ENCODE measurements at regions not wholly inside any gene's neighbourhood (a gene's known extent, or its start where the extent isn't known, plus 50 kb on each side); places are given as distances from the start of the nearest gene placed in this dataset.

DNA sequence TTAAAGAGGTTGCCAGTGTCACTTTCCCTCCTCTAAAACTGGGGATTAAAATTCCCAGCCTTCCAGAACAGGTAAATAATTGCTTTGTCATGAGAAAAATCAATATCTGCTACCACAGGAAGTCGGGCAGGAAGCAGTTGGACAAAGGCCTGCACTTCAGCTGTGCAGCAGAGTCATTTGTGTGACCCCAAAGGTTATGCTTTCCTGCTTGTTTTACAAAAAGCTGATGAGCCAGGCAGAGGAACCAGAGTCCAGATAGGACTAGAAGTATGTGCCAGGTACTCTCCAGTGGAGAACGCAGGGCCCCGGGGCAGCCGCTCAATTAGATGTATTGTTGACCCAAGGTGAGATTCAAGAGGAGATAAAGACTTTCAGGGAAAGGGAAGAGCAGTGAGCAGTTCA is 117.1 kb upstream of the FRMD6 start:
- TF ChIP-seq, protein P1, sequence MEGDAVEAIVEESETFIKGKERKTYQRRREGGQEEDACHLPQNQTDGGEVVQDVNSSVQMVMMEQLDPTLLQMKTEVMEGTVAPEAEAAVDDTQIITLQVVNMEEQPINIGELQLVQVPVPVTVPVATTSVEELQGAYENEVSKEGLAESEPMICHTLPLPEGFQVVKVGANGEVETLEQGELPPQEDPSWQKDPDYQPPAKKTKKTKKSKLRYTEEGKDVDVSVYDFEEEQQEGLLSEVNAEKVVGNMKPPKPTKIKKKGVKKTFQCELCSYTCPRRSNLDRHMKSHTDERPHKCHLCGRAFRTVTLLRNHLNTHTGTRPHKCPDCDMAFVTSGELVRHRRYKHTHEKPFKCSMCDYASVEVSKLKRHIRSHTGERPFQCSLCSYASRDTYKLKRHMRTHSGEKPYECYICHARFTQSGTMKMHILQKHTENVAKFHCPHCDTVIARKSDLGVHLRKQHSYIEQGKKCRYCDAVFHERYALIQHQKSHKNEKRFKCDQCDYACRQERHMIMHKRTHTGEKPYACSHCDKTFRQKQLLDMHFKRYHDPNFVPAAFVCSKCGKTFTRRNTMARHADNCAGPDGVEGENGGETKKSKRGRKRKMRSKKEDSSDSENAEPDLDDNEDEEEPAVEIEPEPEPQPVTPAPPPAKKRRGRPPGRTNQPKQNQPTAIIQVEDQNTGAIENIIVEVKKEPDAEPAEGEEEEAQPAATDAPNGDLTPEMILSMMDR (IDR thresholded peaks at IDR 0.05), result no peak
- intact Hi-C loops (cut with DNase I, micrococcal nuclease), result no loop called here
- ATAC-seq, result no peak
- Histone ChIP-seq H3K4me3 (no peak overlapping the region), H3K9me3 (no peaks in the 10 kb centered on the region), H3K4me1 (ENCODE audit: low read depth) (no peaks in the 10 kb centered on the region), H3K36me3 (ENCODE audit: low read depth) (no peaks in the 10 kb centered on the region)
- DNase-seq, result no peak

DNA sequence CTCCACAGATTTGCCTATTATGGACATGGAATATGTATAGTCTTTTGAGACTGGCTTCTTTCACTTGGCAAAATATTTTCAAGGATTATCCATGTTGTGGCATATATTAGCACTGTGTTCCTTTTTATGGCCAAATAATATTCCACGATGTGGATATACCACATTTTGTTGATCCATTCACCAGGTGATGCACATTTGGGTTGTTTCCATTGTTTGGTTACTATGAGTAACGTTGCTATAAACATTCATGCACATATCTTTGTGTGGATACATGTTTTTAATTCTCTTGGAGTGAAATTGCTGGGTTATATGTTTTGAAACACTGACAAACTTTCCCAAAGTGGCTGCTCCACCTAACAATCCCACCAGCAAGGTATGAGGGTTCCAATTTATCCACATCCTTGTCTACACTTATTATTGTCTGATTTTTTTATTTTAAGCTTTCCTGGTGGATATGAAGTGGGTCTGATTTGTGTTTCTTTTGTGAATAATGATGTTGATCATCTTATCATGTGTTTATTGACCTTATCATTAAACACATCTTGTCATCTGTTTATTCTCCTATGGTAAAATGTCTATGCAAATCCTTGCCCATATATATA is 116.2 kb upstream of the FRMD6 start:
- Histone ChIP-seq H3K4me1 (ENCODE audit: low read depth) (no peaks in the 10 kb centered on the region), H3K9me3 (no peaks in the 10 kb centered on the region), H3K36me3 (ENCODE audit: low read depth) (no peaks in the 10 kb centered on the region), H3K4me3 (no peak overlapping the region)
- TF ChIP-seq, protein P1 (IDR thresholded peaks at IDR 0.05), result no peak
- intact Hi-C loops (cut with DNase I, micrococcal nuclease), result no loop called here
- ATAC-seq, result no peak
- no peak for DNase-seq

DNA sequence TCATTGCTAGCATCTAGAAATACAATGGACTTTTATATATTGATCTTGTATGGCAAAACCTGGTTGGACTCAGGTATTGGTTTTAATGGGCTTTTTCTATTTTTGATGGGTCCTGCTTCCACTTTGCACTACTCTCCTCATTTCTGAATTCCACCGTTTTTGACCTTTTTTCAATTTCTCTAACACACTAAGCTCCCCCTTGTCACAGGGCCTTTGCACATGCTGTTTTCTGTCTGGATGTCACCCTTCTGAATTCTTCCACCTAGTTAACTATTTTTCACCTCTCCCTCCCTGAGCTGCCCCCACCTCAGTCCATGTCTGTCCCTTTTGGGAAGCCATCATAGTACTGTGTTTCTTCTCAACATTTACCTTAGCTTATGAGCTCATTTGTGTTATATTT is 112.7 kb upstream of the FRMD6 start:
- Histone ChIP-seq H3K36me3 (ENCODE audit: low read depth) (no peaks in the 10 kb centered on the region), H3K9me3 (no peaks in the 10 kb centered on the region), H3K4me1 (ENCODE audit: low read depth) (no peaks in the 10 kb centered on the region), H3K4me3 (no peak overlapping the region)
- TF ChIP-seq, protein P1 (IDR thresholded peaks at IDR 0.05), result no peak
- DNase-seq (no peak), ATAC-seq (no peak)
- intact Hi-C loops (cut with DNase I, micrococcal nuclease), result no loop called here

DNA sequence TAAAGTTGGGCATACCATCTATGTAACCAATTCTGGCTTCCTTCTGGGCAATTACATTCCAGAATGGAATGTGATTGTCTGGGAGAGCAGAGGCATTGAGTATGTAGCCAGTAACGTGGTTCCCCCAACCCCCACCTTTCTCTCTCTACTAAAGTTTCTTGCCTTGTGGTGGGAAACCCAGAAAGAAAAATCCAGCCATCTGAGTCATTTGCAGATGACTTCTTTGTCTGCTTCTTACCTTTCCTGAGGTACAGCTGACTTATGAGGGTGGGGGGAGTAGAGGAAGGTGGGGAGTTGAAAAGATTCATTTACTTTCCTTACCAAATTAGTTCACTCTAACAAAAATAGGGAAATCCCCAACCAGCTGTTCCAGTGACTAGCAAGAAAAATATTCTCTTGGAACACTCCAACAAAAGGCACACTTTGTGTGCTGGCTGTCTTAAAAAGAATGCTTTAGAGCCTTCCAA is 112.1 kb upstream of the FRMD6 start:
- intact Hi-C loops (cut with DNase I, micrococcal nuclease), result no loop called here

DNA sequence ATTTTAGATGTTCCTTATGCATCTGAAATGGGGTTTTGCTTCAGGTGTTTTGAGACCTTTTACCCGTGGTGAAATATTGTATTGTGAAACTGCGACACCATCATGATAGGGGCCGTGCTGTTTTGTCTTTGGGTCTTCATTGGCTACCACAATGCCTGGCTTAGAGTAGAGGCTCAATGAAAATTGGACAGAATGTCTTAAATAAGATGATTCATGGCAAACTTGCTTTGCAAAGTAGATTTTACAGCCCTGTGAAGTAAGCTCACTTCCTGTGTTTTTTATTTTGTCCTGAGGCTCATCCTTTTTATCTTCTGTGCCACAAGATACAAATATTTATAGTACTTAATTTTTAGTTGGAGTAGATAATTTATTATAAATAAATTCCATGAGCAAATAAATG is 111.3 kb upstream of the FRMD6 start:
- H3K9me3 ChIP-seq, result no peaks in the 10 kb centered on the region
- intact Hi-C loops (cut with DNase I, micrococcal nuclease), result no loop called here
- H3K4me3 ChIP-seq, result no peak overlapping the region
- TF ChIP-seq, protein P1 (IDR thresholded peaks at IDR 0.05), result no peak
- H3K36me3 ChIP-seq (ENCODE audit: low read depth), result no peaks in the 10 kb centered on the region
- DNase-seq (no peak), ATAC-seq (no peak)
- no peaks in the 10 kb centered on the region for H3K4me1 ChIP-seq (ENCODE audit: low read depth)

More for the DNA sequence above, 112.1 kb upstream of the FRMD6 start:
- TF ChIP-seq, protein P1 (IDR thresholded peaks at IDR 0.05), result no peak
- Histone ChIP-seq H3K4me3 (no peak overlapping the region), H3K9me3 (no peaks in the 10 kb centered on the region), H3K4me1 (ENCODE audit: low read depth) (no peaks in the 10 kb centered on the region), H3K36me3 (ENCODE audit: low read depth) (no peaks in the 10 kb centered on the region)
- no peak for DNase-seq
- no peak for ATAC-seq

DNA sequence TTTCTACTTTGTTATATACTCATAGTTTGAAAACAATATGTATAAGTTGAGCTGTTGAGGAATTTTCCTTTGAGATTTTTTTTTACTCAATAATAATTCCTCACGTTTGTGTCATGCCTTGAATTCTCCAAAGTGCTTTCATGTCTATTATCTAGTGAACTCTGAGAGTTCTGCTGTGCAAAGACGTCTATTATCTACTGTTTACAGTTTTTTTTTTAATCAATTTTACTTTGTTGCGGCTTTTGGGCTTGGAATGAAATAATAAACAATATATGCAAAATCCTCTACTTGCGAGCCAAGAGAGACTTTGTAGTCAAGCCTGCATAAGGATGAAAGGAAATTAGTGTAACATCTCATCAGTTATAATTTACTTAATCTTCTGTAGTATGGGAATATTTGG is 107.2 kb upstream of the FRMD6 start:
- DNase-seq (no peak), ATAC-seq (no peak)
- TF ChIP-seq, protein P1 (IDR thresholded peaks at IDR 0.05), result no peak
- Histone ChIP-seq H3K4me3 (no peak overlapping the region), H3K4me1 (ENCODE audit: low read depth) (no peaks in the 10 kb centered on the region), H3K36me3 (ENCODE audit: low read depth) (no peaks in the 10 kb centered on the region), H3K9me3 (no peaks in the 10 kb centered on the region)
- intact Hi-C loops (cut with DNase I, micrococcal nuclease), result no loop called here

Measured in mucosa of descending colon (tissue), 3 donors.